SU-DHL-6 (cell line): ENCODE measurements at regions not wholly inside any gene's neighbourhood (a gene's known extent, or its start where the extent isn't known, plus 50 kb on each side); places are given as distances from the start of the nearest gene placed in this dataset.

Experiments used
- EZH2phosphoT487 ChIP-seq: fragments of 200-600 bp; sonication (generic), shearing (Covaris generic); conservative IDR thresholded peaks from 2 replicates; pipeline ENCODE4 v1.6.1; 2018; ENCODE audit warnings: mild to moderate bottlenecking, antibody characterized with exemption, low read length, moderate library complexity, mixed read lengths
- TF ChIP-seq, protein P1 (sequence below): fragments of 200-600 bp; sonication (generic); IDR thresholded peaks from one replicate; pipeline ENCODE4 v1.5.1; 2017; ENCODE audit warnings: antibody characterized with exemption, mild to moderate bottlenecking, low read length, moderate library complexity; ENCODE audit not compliant: insufficient read depth, poor library complexity, severe bottlenecking

DNA sequence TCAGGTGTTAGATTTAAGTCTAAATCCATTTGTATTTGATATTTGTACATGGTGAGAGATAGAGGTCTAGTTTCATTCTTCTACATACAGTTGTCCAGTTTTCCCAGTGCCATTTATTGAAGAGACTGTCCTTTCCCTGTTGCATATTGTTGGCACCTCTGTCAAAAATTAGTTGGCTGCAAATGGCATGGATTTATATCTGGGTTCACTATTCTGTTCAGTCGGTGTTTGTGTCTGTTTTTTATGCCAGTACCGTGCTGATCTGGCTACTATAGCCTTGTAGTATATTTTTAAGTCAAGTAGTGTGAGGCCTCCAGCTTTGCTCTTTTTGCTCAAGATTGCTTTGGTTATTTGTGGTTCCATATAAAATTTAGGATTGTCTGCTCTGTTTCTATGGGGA lies 176.2 kb upstream of the DMRT1 start:
- TF ChIP-seq, protein P1, sequence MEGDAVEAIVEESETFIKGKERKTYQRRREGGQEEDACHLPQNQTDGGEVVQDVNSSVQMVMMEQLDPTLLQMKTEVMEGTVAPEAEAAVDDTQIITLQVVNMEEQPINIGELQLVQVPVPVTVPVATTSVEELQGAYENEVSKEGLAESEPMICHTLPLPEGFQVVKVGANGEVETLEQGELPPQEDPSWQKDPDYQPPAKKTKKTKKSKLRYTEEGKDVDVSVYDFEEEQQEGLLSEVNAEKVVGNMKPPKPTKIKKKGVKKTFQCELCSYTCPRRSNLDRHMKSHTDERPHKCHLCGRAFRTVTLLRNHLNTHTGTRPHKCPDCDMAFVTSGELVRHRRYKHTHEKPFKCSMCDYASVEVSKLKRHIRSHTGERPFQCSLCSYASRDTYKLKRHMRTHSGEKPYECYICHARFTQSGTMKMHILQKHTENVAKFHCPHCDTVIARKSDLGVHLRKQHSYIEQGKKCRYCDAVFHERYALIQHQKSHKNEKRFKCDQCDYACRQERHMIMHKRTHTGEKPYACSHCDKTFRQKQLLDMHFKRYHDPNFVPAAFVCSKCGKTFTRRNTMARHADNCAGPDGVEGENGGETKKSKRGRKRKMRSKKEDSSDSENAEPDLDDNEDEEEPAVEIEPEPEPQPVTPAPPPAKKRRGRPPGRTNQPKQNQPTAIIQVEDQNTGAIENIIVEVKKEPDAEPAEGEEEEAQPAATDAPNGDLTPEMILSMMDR: no peak
- TF ChIP-seq EZH2phosphoT487: no peak
